WTC11 (cell line): ENCODE measurements at regions not wholly inside any gene's neighbourhood (a gene's known extent, or its start where the extent isn't known, plus 50 kb on each side); places are given as distances from the start of the nearest gene placed in this dataset.

Experiments
- ATAC-seq: fragments of 200-7000 bp; cut with Tn5 transposase; 2 replicates; pipeline ENCODE4 v1.10.0; 2021; ENCODE audit warnings: mild to moderate bottlenecking, moderate library complexity
- CTCF ChIA-PET: fragments of 300-600 bp; sonication (Branson Sonifier 250); formaldehyde crosslinking; loops from one replicate; lab custom pipeline; 2021; ENCODE audit warnings: antibody characterized with exemption; lab: Charles Lee
- POLR2A ChIA-PET: fragments of 350-600 bp; sonication (Branson Sonifier 250); formaldehyde crosslinking; loops from one replicate; lab custom pipeline; 2021; ENCODE audit warnings: antibody characterized with exemption; lab: Charles Lee
- DNase-seq: peaks from one replicate; pipeline ENCODE4 v3.0.0; 2021; ENCODE audit warnings: low spot score
- H3K27ac Mint-ChIP-seq: 2 replicates; pipeline ENCODE4 v1.8.0; 2021; ENCODE audit warnings: mixed read lengths
- H3K27me3 Mint-ChIP-seq: 2 replicates; pipeline ENCODE4 v1.8.0; 2021; ENCODE audit warnings: low read depth, mild to moderate bottlenecking, moderate library complexity, mixed read lengths
- H3K36me3 Mint-ChIP-seq: 2 replicates; pipeline ENCODE4 v1.8.0; 2021; ENCODE audit warnings: mixed read lengths
- H3K4me1 Mint-ChIP-seq: 2 replicates; pipeline ENCODE4 v1.8.0; 2022; ENCODE audit warnings: mixed read lengths
- H3K4me3 Mint-ChIP-seq: 2 replicates; pipeline ENCODE4 v1.8.0; 2021; ENCODE audit warnings: mild to moderate bottlenecking, moderate library complexity, mixed read lengths
- H3K9me3 Mint-ChIP-seq: 2 replicates; pipeline ENCODE4 v1.8.0; 2021; ENCODE audit warnings: mixed read lengths
- CREB1 ChIP-seq: sonication (generic); formaldehyde crosslinking; IDR thresholded peaks from 2 replicates; pipeline ENCODE4 v1.8.0; 2023; ENCODE audit warnings: mild to moderate bottlenecking, missing genetic modification reagents
- FOXJ3 ChIP-seq: sonication (generic); formaldehyde crosslinking; IDR thresholded peaks from 2 replicates; pipeline ENCODE4 v1.9.0; 2021; ENCODE audit warnings: missing genetic modification reagents, mild to moderate bottlenecking, borderline replicate concordance
- FOXK1 ChIP-seq: sonication (generic); formaldehyde crosslinking; IDR thresholded peaks from 2 replicates; pipeline ENCODE4 v1.8.0; 2022; ENCODE audit warnings: mild to moderate bottlenecking, moderate library complexity, missing genetic modification reagents
- FOXP1 ChIP-seq: sonication (generic); formaldehyde crosslinking; IDR thresholded peaks from 2 replicates; pipeline ENCODE4 v1.8.0; 2022; ENCODE audit warnings: missing genetic modification reagents, mild to moderate bottlenecking, moderate library complexity, borderline replicate concordance
- GABPB1 ChIP-seq: sonication (generic); formaldehyde crosslinking; IDR thresholded peaks from 2 replicates; pipeline ENCODE4 v1.8.1; 2023; ENCODE audit warnings: mild to moderate bottlenecking, missing genetic modification reagents
- HMGA2 ChIP-seq: fragments of 250-450 bp; sonication (Bioruptor Pico); IDR thresholded peaks from 2 replicates; pipeline ENCODE4 v1.4.0; 2021; ENCODE audit warnings: mild to moderate bottlenecking, moderate library complexity
- IRF2 ChIP-seq: sonication (generic); formaldehyde crosslinking; IDR thresholded peaks from 2 replicates; pipeline ENCODE4 v1.8.0; 2022; ENCODE audit warnings: low read depth, missing genetic modification reagents, borderline replicate concordance
- JAZF1 ChIP-seq: fragments of 250-450 bp; sonication (Bioruptor Pico); IDR thresholded peaks from 2 replicates; pipeline ENCODE4 v1.9.0; 2021; ENCODE audit warnings: moderate library complexity, mild to moderate bottlenecking, inconsistent platforms
- NFYB ChIP-seq: sonication (generic); formaldehyde crosslinking; conservative IDR thresholded peaks from 2 replicates; pipeline ENCODE4 v1.8.0; 2022; ENCODE audit warnings: low read depth, missing genetic modification reagents
- TP53 ChIP-seq: sonication (generic); formaldehyde crosslinking; IDR thresholded peaks from 2 replicates; pipeline ENCODE4 v1.8.1; 2023; ENCODE audit warnings: mild to moderate bottlenecking, missing genetic modification reagents
- ZNF138 ChIP-seq: sonication (generic); formaldehyde crosslinking; conservative IDR thresholded peaks from 2 replicates; pipeline ENCODE4 v1.8.1; 2022; ENCODE audit warnings: mild to moderate bottlenecking, moderate library complexity, missing genetic modification reagents
- TF ChIP-seq, protein P1 (sequence below): fragments of 250-450 bp; sonication (Bioruptor Pico); IDR thresholded peaks from 2 replicates; pipeline ENCODE4 v1.9.0; 2021; ENCODE audit warnings: mild to moderate bottlenecking
- TF ChIP-seq, protein P2 (sequence below): sonication (generic); formaldehyde crosslinking; conservative IDR thresholded peaks from 2 replicates; pipeline ENCODE4 v1.8.1; 2023; ENCODE audit warnings: mild to moderate bottlenecking, low read depth, missing genetic modification reagents, moderate library complexity
- TF ChIP-seq, protein P3 (sequence below): sonication (generic); formaldehyde crosslinking; IDR thresholded peaks from 2 replicates; pipeline ENCODE4 v1.8.1; 2023; ENCODE audit warnings: mild to moderate bottlenecking, missing genetic modification reagents
- TF ChIP-seq, protein P4 (sequence below): sonication (generic); formaldehyde crosslinking; IDR thresholded peaks from 2 replicates; pipeline ENCODE4 v1.8.1; 2023; ENCODE audit warnings: mild to moderate bottlenecking, missing genetic modification reagents, moderate library complexity
- TF ChIP-seq, protein P5 (sequence below): sonication (generic); formaldehyde crosslinking; IDR thresholded peaks from 2 replicates; pipeline ENCODE4 v1.8.0; 2022; ENCODE audit warnings: mild to moderate bottlenecking, missing genetic modification reagents
- TF ChIP-seq, protein P6 (sequence below): sonication (generic); formaldehyde crosslinking; IDR thresholded peaks from 2 replicates; pipeline ENCODE4 v1.8.0; 2022; ENCODE audit warnings: mild to moderate bottlenecking, missing genetic modification reagents
- TF ChIP-seq, protein P7 (sequence below): sonication (generic); formaldehyde crosslinking; IDR thresholded peaks from 2 replicates; pipeline ENCODE4 v1.8.0; 2023; ENCODE audit warnings: mild to moderate bottlenecking, missing genetic modification reagents

DNA sequence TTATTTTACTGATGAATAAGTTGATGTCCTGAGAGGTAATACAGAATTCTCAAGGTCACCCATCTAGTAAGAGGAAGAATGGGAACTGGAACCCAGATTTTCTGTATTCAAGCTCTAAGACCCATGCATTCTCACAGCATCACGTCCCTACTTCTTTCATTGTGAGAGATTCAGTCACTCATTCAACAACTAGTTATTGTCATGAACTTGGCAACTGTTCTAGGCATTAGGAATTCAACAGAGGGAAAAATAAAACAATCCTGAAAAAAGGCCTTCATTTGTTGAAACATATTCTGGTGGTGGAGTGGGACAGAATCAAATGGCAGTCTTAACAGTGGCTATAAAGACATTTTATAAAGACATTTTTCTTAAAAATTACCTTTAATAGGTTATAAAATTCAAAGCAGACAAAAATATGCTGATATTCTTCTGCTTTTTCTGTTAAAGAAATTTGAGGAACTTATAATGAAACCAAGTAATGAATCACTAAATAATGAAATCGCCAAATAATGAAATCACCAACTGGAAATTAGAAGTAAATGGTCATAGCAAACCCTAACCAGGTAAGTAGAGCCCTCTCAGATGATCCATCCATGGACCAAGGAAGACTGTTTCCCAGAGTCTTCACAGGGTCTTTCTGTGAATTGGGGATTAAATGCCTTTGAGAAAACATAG lies 136.5 kb upstream of the DPYD start:
- no peak overlapping the region for H3K27ac Mint-ChIP-seq
- POLR2A ChIA-PET = no interaction called here
- DNase-seq (no peak), ATAC-seq (no peak)
- CTCF ChIA-PET = interaction anchor here (0.9 kb wide), 1 partner anchor 411 kb away, joined by 3 read pairs; no protein-coding TSS in a partner anchor
- H3K27me3 Mint-ChIP-seq = peaks cover 22% of the 10 kb centered on the region
- H3K4me3 Mint-ChIP-seq = no peak overlapping the region
- no peaks in the 10 kb centered on the region for H3K36me3 Mint-ChIP-seq
- TF ChIP-seq JAZF1 (no peak), TP53 (CRISPR knock-in tag) (no peak), HMGA2 (CRISPR knock-in tag) (no peak), CREB1 (CRISPR knock-in tag) (no peak), GABPB1 (CRISPR knock-in tag) (no peak), ZNF138 (CRISPR knock-in tag) (no peak)
- TF ChIP-seq, protein P1, sequence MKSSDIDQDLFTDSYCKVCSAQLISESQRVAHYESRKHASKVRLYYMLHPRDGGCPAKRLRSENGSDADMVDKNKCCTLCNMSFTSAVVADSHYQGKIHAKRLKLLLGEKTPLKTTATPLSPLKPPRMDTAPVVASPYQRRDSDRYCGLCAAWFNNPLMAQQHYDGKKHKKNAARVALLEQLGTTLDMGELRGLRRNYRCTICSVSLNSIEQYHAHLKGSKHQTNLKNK (CRISPR knock-in tag) = no peak
- TF ChIP-seq, protein P2, sequence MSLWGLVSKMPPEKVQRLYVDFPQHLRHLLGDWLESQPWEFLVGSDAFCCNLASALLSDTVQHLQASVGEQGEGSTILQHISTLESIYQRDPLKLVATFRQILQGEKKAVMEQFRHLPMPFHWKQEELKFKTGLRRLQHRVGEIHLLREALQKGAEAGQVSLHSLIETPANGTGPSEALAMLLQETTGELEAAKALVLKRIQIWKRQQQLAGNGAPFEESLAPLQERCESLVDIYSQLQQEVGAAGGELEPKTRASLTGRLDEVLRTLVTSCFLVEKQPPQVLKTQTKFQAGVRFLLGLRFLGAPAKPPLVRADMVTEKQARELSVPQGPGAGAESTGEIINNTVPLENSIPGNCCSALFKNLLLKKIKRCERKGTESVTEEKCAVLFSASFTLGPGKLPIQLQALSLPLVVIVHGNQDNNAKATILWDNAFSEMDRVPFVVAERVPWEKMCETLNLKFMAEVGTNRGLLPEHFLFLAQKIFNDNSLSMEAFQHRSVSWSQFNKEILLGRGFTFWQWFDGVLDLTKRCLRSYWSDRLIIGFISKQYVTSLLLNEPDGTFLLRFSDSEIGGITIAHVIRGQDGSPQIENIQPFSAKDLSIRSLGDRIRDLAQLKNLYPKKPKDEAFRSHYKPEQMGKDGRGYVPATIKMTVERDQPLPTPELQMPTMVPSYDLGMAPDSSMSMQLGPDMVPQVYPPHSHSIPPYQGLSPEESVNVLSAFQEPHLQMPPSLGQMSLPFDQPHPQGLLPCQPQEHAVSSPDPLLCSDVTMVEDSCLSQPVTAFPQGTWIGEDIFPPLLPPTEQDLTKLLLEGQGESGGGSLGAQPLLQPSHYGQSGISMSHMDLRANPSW = no peak
- TF ChIP-seq, protein P3, sequence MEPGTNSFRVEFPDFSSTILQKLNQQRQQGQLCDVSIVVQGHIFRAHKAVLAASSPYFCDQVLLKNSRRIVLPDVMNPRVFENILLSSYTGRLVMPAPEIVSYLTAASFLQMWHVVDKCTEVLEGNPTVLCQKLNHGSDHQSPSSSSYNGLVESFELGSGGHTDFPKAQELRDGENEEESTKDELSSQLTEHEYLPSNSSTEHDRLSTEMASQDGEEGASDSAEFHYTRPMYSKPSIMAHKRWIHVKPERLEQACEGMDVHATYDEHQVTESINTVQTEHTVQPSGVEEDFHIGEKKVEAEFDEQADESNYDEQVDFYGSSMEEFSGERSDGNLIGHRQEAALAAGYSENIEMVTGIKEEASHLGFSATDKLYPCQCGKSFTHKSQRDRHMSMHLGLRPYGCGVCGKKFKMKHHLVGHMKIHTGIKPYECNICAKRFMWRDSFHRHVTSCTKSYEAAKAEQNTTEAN = no peak
- TF ChIP-seq, protein P4, sequence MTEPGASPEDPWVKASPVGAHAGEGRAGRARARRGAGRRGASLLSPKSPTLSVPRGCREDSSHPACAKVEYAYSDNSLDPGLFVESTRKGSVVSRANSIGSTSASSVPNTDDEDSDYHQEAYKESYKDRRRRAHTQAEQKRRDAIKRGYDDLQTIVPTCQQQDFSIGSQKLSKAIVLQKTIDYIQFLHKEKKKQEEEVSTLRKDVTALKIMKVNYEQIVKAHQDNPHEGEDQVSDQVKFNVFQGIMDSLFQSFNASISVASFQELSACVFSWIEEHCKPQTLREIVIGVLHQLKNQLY (CRISPR knock-in tag) = no peak
- H3K4me1 Mint-ChIP-seq = peaks cover 20% of the 10 kb centered on the region
- H3K9me3 Mint-ChIP-seq = no peaks in the 10 kb centered on the region

DNA sequence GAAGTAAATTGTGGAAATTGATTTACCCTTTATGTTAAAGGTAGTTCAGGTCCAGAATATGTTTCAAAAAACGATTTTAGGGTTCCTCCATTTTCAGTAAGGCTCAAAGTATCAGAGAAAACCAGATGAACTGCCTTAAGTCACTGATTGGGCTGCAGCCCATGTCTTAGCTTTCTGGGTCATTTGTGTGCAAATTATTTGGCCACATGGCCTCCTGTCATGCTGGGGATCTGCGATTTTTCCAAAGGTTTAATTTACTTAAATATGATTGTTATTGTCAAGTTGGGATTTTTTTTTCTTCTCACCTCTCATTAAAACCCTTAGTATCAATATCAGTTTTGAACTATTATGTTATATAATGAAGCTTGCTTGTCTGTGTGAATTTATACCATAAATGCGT lies 135.9 kb upstream of the DPYD start:
- peaks cover 21% of the 10 kb centered on the region for H3K4me1 Mint-ChIP-seq
- TF ChIP-seq, protein P5, sequence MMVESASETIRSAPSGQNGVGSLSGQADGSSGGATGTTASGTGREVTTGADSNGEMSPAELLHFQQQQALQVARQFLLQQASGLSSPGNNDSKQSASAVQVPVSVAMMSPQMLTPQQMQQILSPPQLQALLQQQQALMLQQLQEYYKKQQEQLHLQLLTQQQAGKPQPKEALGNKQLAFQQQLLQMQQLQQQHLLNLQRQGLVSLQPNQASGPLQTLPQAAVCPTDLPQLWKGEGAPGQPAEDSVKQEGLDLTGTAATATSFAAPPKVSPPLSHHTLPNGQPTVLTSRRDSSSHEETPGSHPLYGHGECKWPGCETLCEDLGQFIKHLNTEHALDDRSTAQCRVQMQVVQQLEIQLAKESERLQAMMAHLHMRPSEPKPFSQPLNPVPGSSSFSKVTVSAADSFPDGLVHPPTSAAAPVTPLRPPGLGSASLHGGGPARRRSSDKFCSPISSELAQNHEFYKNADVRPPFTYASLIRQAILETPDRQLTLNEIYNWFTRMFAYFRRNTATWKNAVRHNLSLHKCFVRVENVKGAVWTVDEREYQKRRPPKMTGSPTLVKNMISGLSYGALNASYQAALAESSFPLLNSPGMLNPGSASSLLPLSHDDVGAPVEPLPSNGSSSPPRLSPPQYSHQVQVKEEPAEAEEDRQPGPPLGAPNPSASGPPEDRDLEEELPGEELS (CRISPR knock-in tag) = no peak
- TF ChIP-seq, protein P6, sequence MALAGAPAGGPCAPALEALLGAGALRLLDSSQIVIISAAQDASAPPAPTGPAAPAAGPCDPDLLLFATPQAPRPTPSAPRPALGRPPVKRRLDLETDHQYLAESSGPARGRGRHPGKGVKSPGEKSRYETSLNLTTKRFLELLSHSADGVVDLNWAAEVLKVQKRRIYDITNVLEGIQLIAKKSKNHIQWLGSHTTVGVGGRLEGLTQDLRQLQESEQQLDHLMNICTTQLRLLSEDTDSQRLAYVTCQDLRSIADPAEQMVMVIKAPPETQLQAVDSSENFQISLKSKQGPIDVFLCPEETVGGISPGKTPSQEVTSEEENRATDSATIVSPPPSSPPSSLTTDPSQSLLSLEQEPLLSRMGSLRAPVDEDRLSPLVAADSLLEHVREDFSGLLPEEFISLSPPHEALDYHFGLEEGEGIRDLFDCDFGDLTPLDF (CRISPR knock-in tag) = no peak
- TF ChIP-seq IRF2 (no peak), FOXK1 (no peak), NFYB (no peak), FOXP1 (no peak), FOXJ3 (CRISPR knock-in tag) (no peak)
- TF ChIP-seq, protein P7, sequence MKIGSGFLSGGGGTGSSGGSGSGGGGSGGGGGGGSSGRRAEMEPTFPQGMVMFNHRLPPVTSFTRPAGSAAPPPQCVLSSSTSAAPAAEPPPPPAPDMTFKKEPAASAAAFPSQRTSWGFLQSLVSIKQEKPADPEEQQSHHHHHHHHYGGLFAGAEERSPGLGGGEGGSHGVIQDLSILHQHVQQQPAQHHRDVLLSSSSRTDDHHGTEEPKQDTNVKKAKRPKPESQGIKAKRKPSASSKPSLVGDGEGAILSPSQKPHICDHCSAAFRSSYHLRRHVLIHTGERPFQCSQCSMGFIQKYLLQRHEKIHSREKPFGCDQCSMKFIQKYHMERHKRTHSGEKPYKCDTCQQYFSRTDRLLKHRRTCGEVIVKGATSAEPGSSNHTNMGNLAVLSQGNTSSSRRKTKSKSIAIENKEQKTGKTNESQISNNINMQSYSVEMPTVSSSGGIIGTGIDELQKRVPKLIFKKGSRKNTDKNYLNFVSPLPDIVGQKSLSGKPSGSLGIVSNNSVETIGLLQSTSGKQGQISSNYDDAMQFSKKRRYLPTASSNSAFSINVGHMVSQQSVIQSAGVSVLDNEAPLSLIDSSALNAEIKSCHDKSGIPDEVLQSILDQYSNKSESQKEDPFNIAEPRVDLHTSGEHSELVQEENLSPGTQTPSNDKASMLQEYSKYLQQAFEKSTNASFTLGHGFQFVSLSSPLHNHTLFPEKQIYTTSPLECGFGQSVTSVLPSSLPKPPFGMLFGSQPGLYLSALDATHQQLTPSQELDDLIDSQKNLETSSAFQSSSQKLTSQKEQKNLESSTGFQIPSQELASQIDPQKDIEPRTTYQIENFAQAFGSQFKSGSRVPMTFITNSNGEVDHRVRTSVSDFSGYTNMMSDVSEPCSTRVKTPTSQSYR (CRISPR knock-in tag) = no peak
- TF ChIP-seq, protein P1 (CRISPR knock-in tag) = no peak

More for the DNA sequence above, 135.9 kb upstream of the DPYD start:
- Mint-ChIP-seq H3K27me3 (peaks cover 28% of the 10 kb centered on the region), H3K27ac (no peak overlapping the region), H3K4me3 (no peak overlapping the region), H3K9me3 (no peaks in the 10 kb centered on the region), H3K36me3 (no peaks in the 10 kb centered on the region)
- ATAC-seq (no peak), DNase-seq (no peak)
- ChIA-PET POLR2A (no interaction called here), CTCF (interaction anchor here (0.9 kb wide), 1 partner anchor 411 kb away, joined by 3 read pairs; no protein-coding TSS in a partner anchor)
